COLO829 (cell line): ENCODE measurements at regions not wholly inside any gene's neighbourhood (a gene's known extent, or its start where the extent isn't known, plus 50 kb on each side); places are given as distances from the start of the nearest gene placed in this dataset.
"Not testable (repeated sequence)": the region's sequence is repeated elsewhere in the genome, so short reads cannot be mapped to it uniquely, and the experiment has no call there.

ENCODE experiments used
- DNase-seq: peaks from one replicate; pipeline ENCODE4 v3.0.0; 2012; ENCODE audit warnings: low spot score

GRCh38 chr15:85196697-85197096 lies 183.7 kb upstream of the AKAP13 start:
- DNase-seq: not testable (repeated sequence)

- not testable (repeated sequence) for DNase-seq
Observed at GRCh38 chr15:85197582-85197981, 182.8 kb upstream of the AKAP13 start.

GRCh38 chr15:85198432-85198831 lies 182.0 kb upstream of the AKAP13 start:
- not testable (repeated sequence) for DNase-seq

DNA sequence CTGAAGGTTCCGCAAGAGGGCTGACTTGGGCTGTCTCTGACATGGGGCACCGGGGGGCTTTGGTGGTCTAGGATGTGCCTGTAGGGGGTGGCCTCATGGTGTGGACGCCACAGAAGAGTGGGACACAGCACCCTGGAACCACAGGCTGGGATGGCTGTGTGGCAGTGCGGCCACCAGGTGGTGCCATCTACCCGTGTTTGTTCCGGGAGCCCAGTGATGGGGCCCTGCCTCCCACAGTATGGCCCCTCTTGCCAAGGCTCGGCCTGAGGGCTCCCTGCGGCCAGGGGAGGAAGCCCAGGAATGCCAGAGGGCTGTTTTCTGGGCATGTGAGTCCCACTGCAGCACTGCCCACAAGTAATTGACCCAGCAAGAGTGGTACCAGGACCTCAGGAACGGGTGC lies 180.2 kb upstream of the AKAP13 start:
- not testable (repeated sequence) for DNase-seq

GRCh38 chr15:85201118-85201793 lies 179.1 kb upstream of the AKAP13 start:
- not testable (repeated sequence) for DNase-seq

DNA sequence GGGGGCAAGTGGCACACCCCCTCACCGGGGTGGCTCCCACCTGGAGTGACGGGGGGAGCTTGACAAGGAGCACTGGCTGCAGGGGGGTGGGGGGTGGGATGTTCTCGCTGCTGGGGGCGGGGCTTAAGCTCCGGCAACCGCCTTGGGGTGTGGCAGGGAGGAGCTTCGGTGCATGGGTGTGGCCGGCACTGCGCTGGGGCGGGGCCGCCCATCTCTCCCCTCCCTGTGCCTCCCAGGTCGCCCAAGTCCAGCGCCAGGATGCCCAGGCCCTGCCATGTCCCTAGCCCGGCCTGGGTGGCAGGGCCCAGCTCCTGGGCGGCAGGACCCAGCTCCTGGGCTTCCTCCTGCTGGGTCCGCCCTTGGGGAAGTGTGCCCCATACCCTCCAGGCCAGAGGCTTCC lies 175.9 kb upstream of the AKAP13 start:
- not testable (repeated sequence) for DNase-seq

DNA sequence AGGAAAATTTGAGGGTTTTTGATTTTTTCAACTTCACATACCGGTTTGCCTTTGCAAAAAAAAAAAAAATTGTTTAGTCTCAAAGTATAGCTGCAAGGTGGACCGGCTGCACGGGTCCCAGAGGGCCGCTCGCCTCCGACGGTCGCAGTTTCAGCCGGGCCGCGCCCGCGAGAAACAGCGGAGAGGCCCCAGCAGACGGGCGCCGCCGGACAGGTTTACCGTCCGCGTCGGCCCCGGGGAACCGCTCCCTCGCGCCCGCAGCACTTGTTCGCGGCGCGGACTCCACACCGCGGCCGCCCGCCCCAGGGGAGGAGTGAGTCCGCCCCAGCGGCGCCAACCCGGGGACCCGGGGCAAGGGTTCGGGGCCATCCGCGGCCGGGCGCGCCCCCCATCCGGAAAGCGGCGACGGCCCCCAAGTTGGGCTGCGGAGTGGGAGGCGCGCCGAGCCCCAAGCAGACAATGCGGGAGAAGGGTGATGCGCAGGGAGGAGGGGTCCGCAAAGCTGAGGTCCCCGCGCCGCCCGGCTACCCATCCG lies 146.5 kb upstream of the AKAP13 start:
- not testable (repeated sequence) for DNase-seq

DNA sequence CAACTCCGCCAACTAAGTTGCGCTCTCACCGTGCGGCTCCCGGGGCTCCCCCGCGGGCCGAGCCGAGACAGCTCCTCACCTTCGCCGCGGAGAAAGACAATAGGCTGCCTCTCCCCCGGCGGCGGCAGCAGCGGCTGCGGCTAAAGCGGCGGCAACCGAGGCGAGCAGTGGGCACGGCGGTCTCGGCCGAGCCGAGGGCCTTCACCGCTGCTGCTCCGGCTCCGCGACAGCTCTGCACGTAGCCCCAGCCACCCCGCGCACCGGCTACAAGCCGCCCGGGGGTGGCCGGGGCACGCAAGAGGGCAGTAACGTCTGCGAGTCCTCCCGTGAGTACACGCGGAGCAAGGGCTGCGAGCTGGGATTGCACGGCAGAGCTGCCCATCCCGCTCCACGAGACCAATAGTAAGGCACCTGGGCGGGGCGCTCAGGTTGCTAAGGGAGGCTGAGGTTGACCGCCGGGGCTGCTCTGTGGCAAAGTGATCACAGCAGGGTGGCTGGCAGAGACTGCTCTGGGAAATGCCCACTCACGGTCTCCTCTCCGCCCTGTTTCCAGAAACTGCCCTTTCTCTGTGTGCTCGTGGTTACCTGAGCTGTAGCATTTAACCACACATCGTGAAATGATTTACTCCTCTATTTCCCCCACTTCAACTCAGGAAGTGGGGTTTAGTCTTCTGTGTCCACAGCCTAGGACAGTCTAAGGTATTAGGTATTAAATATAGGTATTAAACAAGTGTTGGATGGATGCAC lies 145.8 kb upstream of the AKAP13 start:
- not testable (repeated sequence) for DNase-seq

GRCh38 chr15:85244056-85244455 lies 136.3 kb upstream of the AKAP13 start:
- DNase-seq: not testable (repeated sequence)

GRCh38 chr15:85250938-85251542 lies 129.4 kb upstream of the AKAP13 start:
- not testable (repeated sequence) for DNase-seq

DNA sequence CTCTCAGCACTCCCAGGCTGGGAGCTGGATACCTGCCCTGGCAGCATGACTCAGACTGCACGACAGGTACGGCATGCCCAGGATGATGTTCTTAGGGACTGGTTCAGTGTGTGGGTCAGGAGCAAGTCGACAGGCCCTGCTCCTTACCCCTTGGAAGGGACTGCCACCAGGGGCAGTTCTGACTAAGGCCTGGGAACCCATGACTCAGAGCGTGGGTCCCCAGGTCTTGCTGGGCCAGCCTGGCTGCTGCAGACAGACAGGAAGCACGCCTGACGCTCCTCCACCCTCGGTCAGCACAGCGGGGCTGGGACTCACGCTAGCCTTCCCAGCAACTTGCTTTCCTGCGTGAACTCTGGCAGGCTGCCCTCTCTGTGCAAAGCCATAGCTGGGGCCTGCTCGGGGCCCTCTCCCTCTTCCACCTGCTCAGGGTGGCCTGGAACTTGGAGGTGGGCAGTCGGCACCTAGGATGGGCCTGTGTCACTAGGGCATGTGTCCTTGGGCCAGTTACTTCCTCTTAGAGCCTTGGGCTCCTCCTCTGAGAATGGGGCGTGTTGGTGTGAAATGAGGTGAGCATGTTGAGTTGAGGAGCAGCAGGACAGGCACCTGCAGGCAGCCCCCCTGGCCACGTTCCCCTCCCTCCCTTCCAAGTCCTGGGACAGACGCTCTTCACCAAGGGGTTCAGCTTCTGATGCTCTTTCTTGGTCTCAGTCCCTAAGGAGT lies 127.0 kb upstream of the AKAP13 start:
- not testable (repeated sequence) for DNase-seq

DNA sequence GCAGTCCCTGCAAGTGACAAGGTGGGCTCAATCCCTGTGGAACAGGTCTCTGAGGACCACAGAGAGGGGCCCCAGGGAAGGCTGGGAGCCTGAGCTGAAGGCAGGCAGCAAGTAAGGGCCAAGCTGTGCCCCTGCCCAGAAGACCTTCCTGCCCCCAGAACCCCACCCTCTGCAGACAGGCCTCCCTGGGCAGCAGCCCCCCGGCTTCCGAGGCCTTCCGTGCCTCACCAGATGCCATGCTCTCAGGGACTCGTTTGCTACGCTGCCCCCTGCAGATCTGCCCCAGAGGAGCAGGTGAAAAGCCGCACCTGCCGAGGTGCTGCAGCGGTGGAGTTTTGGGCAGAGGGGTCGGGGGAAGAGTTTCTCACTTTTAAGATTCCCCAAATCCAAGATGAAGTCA lies 125.4 kb upstream of the AKAP13 start:
- DNase-seq: not testable (repeated sequence)

DNA sequence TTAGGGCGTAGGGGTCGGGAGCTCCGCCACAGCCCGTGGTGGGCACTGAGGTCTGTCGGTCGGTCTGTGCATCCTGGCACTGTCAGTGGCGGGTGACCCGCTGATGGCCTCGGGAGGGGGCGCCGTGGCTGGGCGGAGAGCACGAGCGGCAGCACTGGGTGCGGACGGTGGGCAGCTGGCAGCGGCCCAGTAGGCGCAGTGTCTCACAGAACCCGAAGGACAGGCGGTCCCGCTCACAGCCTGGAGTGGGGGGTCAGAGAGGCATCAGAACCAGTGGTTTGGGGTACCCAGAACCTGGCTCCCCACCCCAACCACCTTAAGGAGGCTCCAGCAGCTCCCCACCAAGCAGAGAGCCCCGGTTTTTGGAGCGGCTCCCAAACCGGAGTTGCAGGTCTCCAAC lies 124.9 kb upstream of the AKAP13 start:
- not testable (repeated sequence) for DNase-seq

DNA sequence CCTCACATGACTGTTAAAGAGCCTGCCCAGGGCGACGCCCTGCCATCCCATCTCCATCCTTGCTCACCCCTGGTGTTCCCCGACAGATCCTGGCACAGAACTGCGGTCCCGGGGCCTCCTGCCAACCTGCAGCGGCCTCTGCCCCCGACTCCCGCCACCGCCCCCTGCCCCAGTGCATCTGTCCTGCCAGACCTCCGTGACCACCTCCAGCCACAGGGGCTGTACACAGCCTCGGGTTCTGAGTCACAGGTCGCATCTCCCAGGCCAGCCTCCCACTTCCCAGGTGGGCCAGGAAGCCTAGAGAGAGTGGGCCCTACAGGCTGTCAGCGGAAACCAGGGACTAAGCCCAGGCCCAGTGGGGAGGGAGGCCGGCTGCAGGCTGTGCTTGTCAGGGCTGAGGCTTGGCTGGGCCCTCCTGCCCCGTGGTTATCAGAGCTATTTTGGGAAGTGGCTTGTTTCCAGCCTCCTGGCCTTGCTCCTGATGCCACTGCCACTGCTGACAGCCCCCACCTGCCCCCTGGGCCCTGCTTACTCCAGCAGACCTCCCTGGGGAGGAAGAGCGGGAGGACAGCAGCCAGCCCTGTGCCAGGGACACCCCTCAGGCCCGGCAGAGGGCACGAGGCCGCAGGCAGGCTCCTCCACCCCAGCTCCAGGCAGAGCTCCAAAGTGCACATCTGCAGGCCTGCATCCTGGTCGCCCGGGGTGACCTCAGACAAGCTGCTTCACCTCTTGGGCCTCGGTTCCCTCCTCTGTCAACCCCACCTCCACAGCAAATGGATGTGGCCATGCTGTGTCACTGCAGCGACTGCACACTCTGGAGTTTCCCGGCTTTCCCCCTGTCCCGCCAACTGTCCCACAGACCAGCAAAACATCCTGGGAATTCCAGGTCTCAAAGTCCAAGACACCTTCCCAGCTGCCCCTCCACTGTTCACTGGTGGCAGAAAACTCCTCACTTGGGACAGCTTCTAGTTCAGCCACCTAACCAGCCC lies 124.1 kb upstream of the AKAP13 start:
- not testable (repeated sequence) for DNase-seq

GRCh38 chr15:85258062-85258445 lies 122.3 kb upstream of the AKAP13 start:
- DNase-seq: not testable (repeated sequence)

DNA sequence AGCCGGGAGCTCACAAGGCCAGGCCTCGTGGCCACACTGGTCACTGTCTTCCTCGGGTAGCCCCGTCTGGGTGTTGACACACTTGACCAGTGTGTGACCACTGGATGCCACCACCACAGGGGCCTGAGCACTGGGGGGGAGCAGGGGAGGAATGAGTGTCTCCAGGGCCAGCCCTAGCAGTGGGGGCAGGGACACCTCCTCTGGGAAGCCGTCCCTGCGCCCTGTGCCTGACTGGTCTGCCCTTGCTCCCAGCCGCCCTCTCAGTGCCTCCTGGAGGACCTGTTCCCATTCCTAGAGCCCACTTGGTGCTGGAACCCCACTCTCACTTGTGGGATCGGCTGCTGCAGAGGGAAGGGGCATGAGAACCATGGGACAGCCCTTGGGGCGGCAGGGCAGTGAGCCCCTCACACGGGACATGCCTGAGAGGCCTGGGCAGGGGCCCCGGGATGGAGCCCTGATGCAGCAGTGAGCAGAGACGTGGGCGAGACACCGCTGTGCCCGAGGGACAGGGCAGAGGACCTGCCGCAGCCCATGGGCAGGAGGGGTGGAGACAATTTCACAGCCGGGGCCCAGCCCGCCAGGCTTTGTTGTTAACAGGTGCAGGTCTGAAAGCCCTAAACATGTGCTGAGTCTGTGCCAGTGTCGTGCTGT lies 121.7 kb upstream of the AKAP13 start:
- DNase-seq: not testable (repeated sequence)

- DNase-seq: not testable (repeated sequence)
Observed at GRCh38 chr15:85260526-85260925, 119.9 kb upstream of the AKAP13 start.

DNA sequence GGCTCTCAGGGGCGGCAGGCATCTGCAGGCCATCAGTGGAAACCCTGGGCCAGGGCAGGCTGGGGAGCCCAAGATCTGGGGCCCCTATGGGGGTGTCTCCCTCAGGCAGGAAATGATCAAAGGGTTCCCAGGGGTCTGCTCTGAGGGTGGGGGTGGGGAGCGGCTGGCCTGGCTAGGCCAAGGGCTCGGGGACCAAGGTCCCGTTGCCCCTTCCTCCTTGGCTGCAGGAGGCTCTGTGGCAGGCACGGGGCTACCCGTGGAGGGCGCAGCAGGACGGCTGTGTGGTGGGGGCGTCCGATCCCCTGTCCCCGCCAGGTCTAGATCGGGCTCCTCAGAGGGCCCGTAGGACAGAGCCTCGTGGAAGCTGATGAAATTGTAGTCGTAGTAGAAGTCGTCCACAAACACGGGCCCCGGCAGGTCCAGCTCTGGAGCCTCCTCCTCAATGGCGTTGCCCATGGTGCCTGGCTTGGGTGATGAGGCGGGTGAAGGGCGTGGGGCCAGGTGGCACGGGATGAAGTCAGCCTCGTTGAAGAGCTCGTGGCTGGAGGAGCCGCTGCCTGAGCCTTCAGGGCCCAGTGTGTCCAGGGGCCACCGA lies 117.8 kb upstream of the AKAP13 start:
- not testable (repeated sequence) for DNase-seq

DNA sequence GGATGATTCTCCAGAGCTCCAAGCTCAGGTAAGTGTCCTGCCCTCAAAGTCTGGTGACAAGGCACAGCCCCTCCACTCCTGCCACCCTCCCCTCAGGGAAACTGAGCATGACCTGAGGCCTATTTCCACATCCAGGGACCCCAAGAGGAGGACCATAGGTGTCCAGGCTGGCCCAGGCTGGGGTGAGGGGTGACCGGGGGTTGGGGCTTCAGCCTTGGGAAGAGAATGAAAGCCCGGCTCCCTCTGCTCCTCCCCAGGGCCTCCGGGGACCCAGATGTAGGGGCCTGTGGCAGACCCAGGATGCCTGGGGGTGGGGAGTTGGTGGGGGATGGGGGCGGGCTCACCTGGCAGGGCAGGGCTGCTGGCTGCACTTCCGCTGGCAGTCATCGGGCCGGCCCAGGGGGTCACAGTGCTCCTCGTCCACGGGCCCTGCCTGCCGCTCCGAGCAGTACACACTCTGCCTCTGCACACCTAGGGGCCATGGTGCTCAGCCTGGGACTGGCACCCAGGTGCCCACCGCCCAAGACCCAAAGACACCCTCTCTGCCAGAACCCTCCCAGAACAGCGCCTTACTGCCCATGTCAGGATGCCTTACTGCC lies 116.5 kb upstream of the AKAP13 start:
- not testable (repeated sequence) for DNase-seq
